NCI-H2107 treated with DMSO at 0.1 percent for 48 hours (cell line): ENCODE measurements at regions not wholly inside any gene's neighbourhood (a gene's known extent, or its start where the extent isn't known, plus 50 kb on each side); places are given as distances from the start of the nearest gene placed in this dataset.

ENCODE experiments used
- DNase-seq: peaks from one replicate; lab custom pipeline; 2025; ENCODE audit not compliant: unreplicated experiment; lab: John Stamatoyannopoulos, UW

GRCh38 chr3:178485756-178486155, 50.5 kb upstream of the KCNMB2 start:
- DNase-seq = no peak
